Parathyroid adenoma (tissue), 2 donors: ENCODE measurements at regions not wholly inside any gene's neighbourhood (a gene's known extent, or its start where the extent isn't known, plus 50 kb on each side); places are given as distances from the start of the nearest gene placed in this dataset.

Source experiments
- H2AFZ ChIP-seq: fragments of 300-600 bp; sonication (generic); one replicate; pipeline ENCODE4 v1.7.0; 2017; ENCODE audit warnings: antibody characterized with exemption, mild to moderate bottlenecking
- H3K27ac ChIP-seq: fragments of 300-600 bp; sonication (generic); one replicate; pipeline ENCODE4 v1.7.0; 2017
- H3K27me3 ChIP-seq: fragments of 300-600 bp; sonication (generic); one replicate; pipeline ENCODE4 v1.7.0; 2017; ENCODE audit warnings: low read length; ENCODE audit not compliant: control insufficient read depth, insufficient read depth
- H3K36me3 ChIP-seq: fragments of 300-600 bp; sonication (generic); one replicate; pipeline ENCODE4 v1.7.0; 2017; ENCODE audit warnings: low read length; ENCODE audit not compliant: control insufficient read depth, insufficient read depth
- H3K4me1 ChIP-seq: fragments of 300-600 bp; sonication (generic); one replicate; pipeline ENCODE4 v1.7.0; 2017; ENCODE audit warnings: control low read depth
- H3K4me2 ChIP-seq: fragments of 300-600 bp; sonication (generic); one replicate; pipeline ENCODE4 v1.7.0; 2017; ENCODE audit warnings: low read length
- H3K4me3 ChIP-seq: fragments of 300-600 bp; sonication (generic); one replicate; pipeline ENCODE4 v1.7.0; 2017; ENCODE audit warnings: low read depth, low read length
- H3K79me2 ChIP-seq: fragments of 300-600 bp; sonication (generic); one replicate; pipeline ENCODE4 v1.7.0; 2017; ENCODE audit warnings: control low read depth
- H3K9ac ChIP-seq: fragments of 300-600 bp; sonication (generic); one replicate; pipeline ENCODE4 v1.7.0; 2017; ENCODE audit warnings: mild to moderate bottlenecking
- H3K9me3 ChIP-seq: fragments of 300-600 bp; sonication (generic); one replicate; pipeline ENCODE4 v1.7.0; 2017; ENCODE audit warnings: low read length; ENCODE audit not compliant: control insufficient read depth
- CTCF ChIP-seq: fragments of 300-600 bp; sonication (generic); IDR thresholded peaks from one replicate; pipeline ENCODE4 v1.7.0; 2017; ENCODE audit warnings: antibody characterized with exemption, mild to moderate bottlenecking
- donor health status: primary hyperparathyroidism.

- H2AFZ ChIP-seq: no peak overlapping the region
- no peak for TF ChIP-seq CTCF
- no peaks in the 10 kb centered on the region for H3K36me3 ChIP-seq
- H3K9ac ChIP-seq: no peak overlapping the region
- H3K9me3 ChIP-seq: no peaks in the 10 kb centered on the region
- no peaks in the 10 kb centered on the region for H3K79me2 ChIP-seq
- H3K27me3 ChIP-seq: no peaks in the 10 kb centered on the region
- H3K4me3 ChIP-seq: no peak overlapping the region
- H3K4me1 ChIP-seq: no peaks in the 10 kb centered on the region
- H3K27ac ChIP-seq: no peak overlapping the region
- H3K4me2 ChIP-seq: no peak overlapping the region
Measured at GRCh38 chr7:3154317-3154716, 110.7 kb upstream of the CARD11 start.

GRCh38 chr7:3154881-3155494, 111.3 kb upstream of the CARD11 start:
- Histone ChIP-seq H3K4me2 (no peak overlapping the region), H3K27ac (no peak overlapping the region), H3K36me3 (no peaks in the 10 kb centered on the region), H3K4me3 (no peak overlapping the region), H3K27me3 (no peaks in the 10 kb centered on the region), H3K9me3 (no peaks in the 10 kb centered on the region), H2AFZ (no peak overlapping the region), H3K9ac (no peak overlapping the region), H3K4me1 (no peaks in the 10 kb centered on the region), H3K79me2 (no peaks in the 10 kb centered on the region)
- no peak for TF ChIP-seq CTCF

- Histone ChIP-seq H3K4me1 (no peaks in the 10 kb centered on the region), H3K79me2 (no peaks in the 10 kb centered on the region), H3K27ac (no peak overlapping the region), H2AFZ (no peak overlapping the region), H3K36me3 (no peaks in the 10 kb centered on the region), H3K4me2 (no peak overlapping the region), H3K9ac (no peak overlapping the region), H3K4me3 (no peak overlapping the region), H3K9me3 (no peaks in the 10 kb centered on the region), H3K27me3 (no peaks in the 10 kb centered on the region)
- TF ChIP-seq CTCF: no peak
Measured at GRCh38 chr7:3156508-3156907, 112.8 kb upstream of the CARD11 start.

GRCh38 chr7:3157566-3158287, 114.1 kb upstream of the CARD11 start:
- no peak for TF ChIP-seq CTCF
- Histone ChIP-seq H3K27ac (no peak overlapping the region), H3K27me3 (no peaks in the 10 kb centered on the region), H3K36me3 (no peaks in the 10 kb centered on the region), H2AFZ (no peak overlapping the region), H3K9me3 (no peaks in the 10 kb centered on the region), H3K4me2 (no peak overlapping the region), H3K4me3 (no peak overlapping the region), H3K79me2 (no peaks in the 10 kb centered on the region), H3K9ac (no peak overlapping the region), H3K4me1 (no peaks in the 10 kb centered on the region)

GRCh38 chr7:3158341-3158760, 114.7 kb upstream of the CARD11 start:
- no peak overlapping the region for H2AFZ ChIP-seq
- no peak overlapping the region for H3K4me2 ChIP-seq
- no peaks in the 10 kb centered on the region for H3K36me3 ChIP-seq
- no peak overlapping the region for H3K4me3 ChIP-seq
- no peaks in the 10 kb centered on the region for H3K4me1 ChIP-seq
- H3K9me3 ChIP-seq: no peaks in the 10 kb centered on the region
- no peak overlapping the region for H3K27ac ChIP-seq
- TF ChIP-seq CTCF: no peak
- no peaks in the 10 kb centered on the region for H3K79me2 ChIP-seq
- no peaks in the 10 kb centered on the region for H3K27me3 ChIP-seq
- H3K9ac ChIP-seq: no peak overlapping the region
